Motor neuron (in vitro differentiated cells): ENCODE measurements at regions not wholly inside any gene's neighbourhood (a gene's known extent, or its start where the extent isn't known, plus 50 kb on each side); places are given as distances from the start of the nearest gene placed in this dataset.
"Not testable (repeated sequence)": the region's sequence is repeated elsewhere in the genome, so short reads cannot be mapped to it uniquely, and the experiment has no call there.

Source experiments
- ATAC-seq, 8 experiments: fragments of 200-7000 bp; cut with Tn5 transposase; replicated peaks in 6 of 8; 2 replicates each; pipeline ENCODE4 v1.8.0; 2021; ENCODE audit warnings: mild to moderate bottlenecking in 8 of 8, moderate library complexity in 8 of 8
- H3K27ac ChIP-seq, 2 donors: fragments of 250-450 bp; sonication (Bioruptor Pico); 2 replicates each; pipeline ENCODE4 v1.9.0; 2021; ENCODE audit warnings: antibody characterized with exemption in 2 of 2, mild to moderate bottlenecking in 2 of 2, moderate library complexity in 1 of 2
- H3K4me1 ChIP-seq, 2 donors: fragments of 250-450 bp; sonication (Bioruptor Pico); replicated peaks in 1 of 2; 2 replicates each; pipeline ENCODE4 v1.6.1; 2021; ENCODE audit warnings: antibody characterized with exemption in 2 of 2, mild to moderate bottlenecking in 2 of 2, moderate library complexity in 1 of 2
- H3K4me3 ChIP-seq, 5 donors: fragments of 250-450 bp; sonication (Bioruptor Pico); 2 replicates each; pipeline ENCODE4 v1.9.0; 2021; ENCODE audit warnings: antibody characterized with exemption in 5 of 5, mild to moderate bottlenecking in 5 of 5, moderate library complexity in 4 of 5
- WGBS, 10 experiments: fragments of 450-650 bp; shearing (Covaris generic); methylation state at CpG; one replicate each; pipeline ENCODE4 v1.0.0; 2022; 5-methylcytosine and 5-hydroxymethylcytosine counted together
- in situ Hi-C, 9 experiments: fragments of 400-800 bp; cut with MboI; loops; one replicate each; pipeline ENCODE4 v1.15.0; 2021; ENCODE audit warnings: low sequenced_read_pairs in 9 of 9, low pct_unique_long_range_greater_than_20kb in 2 of 9; ENCODE audit not compliant: unreplicated experiment in 9 of 9

GRCh38 chr4:58042176-58042575 lies 932.0 kb upstream of the IGFBP7 start:
- in situ Hi-C loops = no loop called here
- WGBS, 10 experiments = 0 to 100% (median 75%) methylated on average over 1 of the region's 1 CpG; no CpG with 5 or more reads in 3 of the 10 experiments

GRCh38 chr4:57993944-57994343 lies 883.8 kb upstream of the IGFBP7 start:
- 0 to 83% (median 60%) methylated on average over 1 to 2 of the region's 2 CpGs for WGBS, 10 experiments
- H3K4me3 ChIP-seq = no peak overlapping the region
- ATAC-seq = no peak
- peaks cover 3 to 7% of the 10 kb centered on the region in 2 donors for H3K4me1 ChIP-seq
- in situ Hi-C loops = no loop called here
- H3K27ac ChIP-seq = no peak overlapping the region

More at GRCh38 chr4:58042176-58042575, 932.0 kb upstream of the IGFBP7 start:
- Histone ChIP-seq H3K4me1 (no peaks in the 10 kb centered on the region), H3K27ac (no peak overlapping the region), H3K4me3 (no peak overlapping the region)
- ATAC-seq = no peak

GRCh38 chr4:57989430-57989829 lies 879.2 kb upstream of the IGFBP7 start:
- no peak overlapping the region for H3K4me3 ChIP-seq
- ATAC-seq = no peak
- in situ Hi-C loops = no loop called here
- peaks cover 3 to 7% of the 10 kb centered on the region in 2 donors for H3K4me1 ChIP-seq
- no peak overlapping the region for H3K27ac ChIP-seq
- 20 to 90% (median 60%) methylated on average over 1 to 6 of the region's 6 CpGs; no CpG with 5 or more reads in 1 of the 10 experiments for WGBS, 10 experiments

- in situ Hi-C loops = no loop called here
- ATAC-seq = no peak
- no peak overlapping the region for H3K4me3 ChIP-seq
- H3K27ac ChIP-seq = no peak overlapping the region
- H3K4me1 ChIP-seq = no peaks in the 10 kb centered on the region
Measured at GRCh38 chr4:57985161-57985560, 875.0 kb upstream of the IGFBP7 start.

- no peak for ATAC-seq
- no peak overlapping the region for H3K27ac ChIP-seq
- in situ Hi-C loops = no loop called here
- H3K4me1 ChIP-seq = no peaks in the 10 kb centered on the region
- WGBS, 10 experiments = 0 to 90% (median 60%) methylated on average over 1 to 5 of the region's 5 CpGs; no CpG with 5 or more reads in 1 of the 10 experiments
- H3K4me3 ChIP-seq = no peak overlapping the region
Measured at GRCh38 chr4:57981123-57981522, 870.9 kb upstream of the IGFBP7 start.

GRCh38 chr4:57974821-57975220 lies 864.6 kb upstream of the IGFBP7 start:
- no peak overlapping the region for H3K4me3 ChIP-seq
- H3K27ac ChIP-seq = no peak overlapping the region
- 0 to 100% (median 71%) methylated on average over 2 to 4 of the region's 4 CpGs; no CpG with 5 or more reads in 2 of the 10 experiments for WGBS, 10 experiments
- H3K4me1 ChIP-seq = no peaks in the 10 kb centered on the region
- in situ Hi-C loops = no loop called here
- ATAC-seq = no peak

GRCh38 chr4:57973819-57974218 lies 863.6 kb upstream of the IGFBP7 start:
- Histone ChIP-seq H3K27ac (no peak overlapping the region), H3K4me1 (no peaks in the 10 kb centered on the region), H3K4me3 (no peak overlapping the region)
- in situ Hi-C loops = no loop called here
- 0 to 100% (median 93%) methylated on average over 1 of the region's 1 CpG; no CpG with 5 or more reads in 2 of the 10 experiments for WGBS, 10 experiments
- peak in 3 of 8 experiments; percentile 50 to 66 (median 57) for ATAC-seq

- H3K4me3 ChIP-seq = no peak overlapping the region
- no peak for ATAC-seq
- in situ Hi-C loops = no loop called here
Measured at GRCh38 chr4:57971261-57971660, 861.1 kb upstream of the IGFBP7 start.

GRCh38 chr4:57966987-57967760 lies 857.0 kb upstream of the IGFBP7 start:
- H3K4me1 ChIP-seq = no peaks in the 10 kb centered on the region
- no peak overlapping the region for H3K27ac ChIP-seq
- H3K4me3 ChIP-seq = no peak overlapping the region
- 11 to 93% (median 91%) methylated on average over 4 to 11 of the region's 23 CpGs; no CpG with 5 or more reads in 7 of the 10 experiments for WGBS, 10 experiments
- ATAC-seq = no peak
- in situ Hi-C loops = no loop called here

More at GRCh38 chr4:57971261-57971660, 861.1 kb upstream of the IGFBP7 start:
- H3K27ac ChIP-seq = no peak overlapping the region
- no peaks in the 10 kb centered on the region for H3K4me1 ChIP-seq

GRCh38 chr4:57965431-57965830 lies 855.2 kb upstream of the IGFBP7 start:
- H3K4me1 ChIP-seq, ATAC-seq, in situ Hi-C loops, H3K4me3 ChIP-seq, H3K27ac ChIP-seq: not testable (repeated sequence)
- 35 to 96% methylated on average over 4 to 9 of the region's 25 CpGs; no CpG with 5 or more reads in 8 of the 10 experiments for WGBS, 10 experiments

GRCh38 chr4:57945298-57945697 lies 835.1 kb upstream of the IGFBP7 start:
- 0 to 100% (median 100%) methylated on average over 1 of the region's 1 CpG; no CpG with 5 or more reads in 3 of the 10 experiments for WGBS, 10 experiments
- Histone ChIP-seq H3K4me3 (no peak overlapping the region), H3K4me1 (no peaks in the 10 kb centered on the region), H3K27ac (no peak overlapping the region)
- no peak for ATAC-seq
- in situ Hi-C loops = no loop called here

- 63 to 100% (median 89%) methylated on average over 2 to 6 of the region's 8 CpGs; no CpG with 5 or more reads in 4 of the 10 experiments for WGBS, 10 experiments
- in situ Hi-C loops = no loop called here
- no peaks in the 10 kb centered on the region for H3K4me1 ChIP-seq
- ATAC-seq = no peak
- H3K4me3 ChIP-seq = no peak overlapping the region
- H3K27ac ChIP-seq = no peak overlapping the region
Measured at GRCh38 chr4:57943682-57944081, 833.5 kb upstream of the IGFBP7 start.

- in situ Hi-C loops, H3K4me3 ChIP-seq, H3K4me1 ChIP-seq, ATAC-seq, H3K27ac ChIP-seq: not testable (repeated sequence)
- WGBS, 10 experiments = 0 to 92% methylated on average over 1 to 2 of the region's 2 CpGs; no CpG with 5 or more reads in 8 of the 10 experiments
Measured at GRCh38 chr4:57937326-57937725, 827.1 kb upstream of the IGFBP7 start.

- ATAC-seq = peak in 5 of 8 experiments; percentile 42 to 83 (median 67)
- Histone ChIP-seq H3K4me3 (no peak overlapping the region), H3K27ac (no peak overlapping the region), H3K4me1 (no peaks in the 10 kb centered on the region)
- in situ Hi-C loops = no loop called here
- WGBS, 10 experiments = 29 to 82% (median 79%) methylated on average over 1 to 3 of the region's 3 CpGs; no CpG with 5 or more reads in 3 of the 10 experiments
Measured at GRCh38 chr4:57926311-57926710, 816.1 kb upstream of the IGFBP7 start.
